ENCODE measurements at regions not wholly inside any gene's neighbourhood (a gene's known extent, or its start where the extent isn't known, plus 50 kb on each side); places are given as distances from the start of the nearest gene placed in this dataset.

DNA sequence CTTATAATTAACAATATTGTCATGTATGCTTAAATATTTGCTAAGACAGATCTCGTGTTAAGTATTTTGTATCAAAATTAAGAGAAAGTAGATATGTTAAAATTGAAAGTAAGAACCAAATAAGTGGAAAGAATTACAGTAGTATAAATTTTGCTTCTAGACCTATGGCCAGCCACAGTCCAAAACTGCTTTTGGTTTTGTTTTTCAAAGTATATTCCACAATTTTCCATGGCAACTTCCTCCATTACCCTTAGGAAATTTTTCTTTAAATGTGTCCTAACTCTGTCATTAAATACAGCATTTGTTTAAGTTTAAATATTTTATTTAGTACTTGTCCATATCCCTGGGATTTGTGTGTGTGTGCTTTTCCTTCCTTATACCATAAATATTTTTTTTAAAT lies 689.0 kb downstream of the DIAPH3 start:
- Histone ChIP-seq H3K9me3 (no peaks in the 10 kb centered on the region), H3K4me3 (no peak overlapping the region), H3K27ac (no peak overlapping the region), H3K4me1 (no peaks in the 10 kb centered on the region), H3K36me3 (no peaks in the 10 kb centered on the region), H3K27me3 (no peaks in the 10 kb centered on the region)
- intact Hi-C loops (cut with DNase I) = no loop called here
- DNase-seq (no peak), ATAC-seq (no peak)
- TF ChIP-seq, protein P1, sequence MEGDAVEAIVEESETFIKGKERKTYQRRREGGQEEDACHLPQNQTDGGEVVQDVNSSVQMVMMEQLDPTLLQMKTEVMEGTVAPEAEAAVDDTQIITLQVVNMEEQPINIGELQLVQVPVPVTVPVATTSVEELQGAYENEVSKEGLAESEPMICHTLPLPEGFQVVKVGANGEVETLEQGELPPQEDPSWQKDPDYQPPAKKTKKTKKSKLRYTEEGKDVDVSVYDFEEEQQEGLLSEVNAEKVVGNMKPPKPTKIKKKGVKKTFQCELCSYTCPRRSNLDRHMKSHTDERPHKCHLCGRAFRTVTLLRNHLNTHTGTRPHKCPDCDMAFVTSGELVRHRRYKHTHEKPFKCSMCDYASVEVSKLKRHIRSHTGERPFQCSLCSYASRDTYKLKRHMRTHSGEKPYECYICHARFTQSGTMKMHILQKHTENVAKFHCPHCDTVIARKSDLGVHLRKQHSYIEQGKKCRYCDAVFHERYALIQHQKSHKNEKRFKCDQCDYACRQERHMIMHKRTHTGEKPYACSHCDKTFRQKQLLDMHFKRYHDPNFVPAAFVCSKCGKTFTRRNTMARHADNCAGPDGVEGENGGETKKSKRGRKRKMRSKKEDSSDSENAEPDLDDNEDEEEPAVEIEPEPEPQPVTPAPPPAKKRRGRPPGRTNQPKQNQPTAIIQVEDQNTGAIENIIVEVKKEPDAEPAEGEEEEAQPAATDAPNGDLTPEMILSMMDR (IDR thresholded peaks at IDR 0.05) = no peak

DNA sequence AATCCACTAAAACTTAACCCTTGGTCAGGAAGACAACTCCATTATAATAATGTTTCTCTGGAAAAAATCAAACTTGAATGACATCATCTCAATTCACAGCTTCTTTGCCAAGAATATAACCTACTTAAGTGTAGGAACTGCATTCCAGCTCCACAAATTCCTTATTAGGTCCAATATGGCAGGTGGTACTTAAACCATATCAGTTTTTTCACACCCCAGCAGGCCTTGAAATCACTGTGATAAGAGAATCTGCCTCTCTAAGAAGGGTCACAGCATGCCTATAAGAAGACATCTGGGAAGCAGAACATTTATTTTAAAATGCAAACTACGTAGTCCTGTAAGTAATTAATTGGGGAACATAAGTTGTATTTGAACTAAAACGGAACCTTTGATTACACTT lies 687.8 kb downstream of the DIAPH3 start:
- no peaks in the 10 kb centered on the region for H3K9me3 ChIP-seq

DNA sequence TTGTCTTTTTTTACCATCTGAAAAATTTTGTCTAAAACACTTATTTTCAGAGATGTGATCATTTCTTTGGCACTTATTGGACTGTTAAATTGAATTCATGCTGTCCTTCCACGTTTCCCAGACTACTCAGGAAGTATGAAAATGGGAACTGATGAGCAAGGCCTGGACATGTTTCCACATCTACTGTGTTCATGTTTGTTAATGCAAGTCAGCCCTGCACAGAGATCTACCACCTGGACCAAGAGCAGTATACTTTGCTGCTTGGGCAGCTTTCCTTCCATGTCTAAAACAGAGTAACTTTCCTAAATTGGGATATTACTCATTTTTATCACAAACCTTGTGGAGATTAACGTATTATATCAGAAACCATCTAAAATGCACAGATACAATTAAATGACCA lies 687.4 kb downstream of the DIAPH3 start:
- Histone ChIP-seq H3K27me3 (no peaks in the 10 kb centered on the region), H3K27ac (no peak overlapping the region), H3K36me3 (no peaks in the 10 kb centered on the region), H3K9me3 (no peaks in the 10 kb centered on the region), H3K4me3 (no peak overlapping the region), H3K4me1 (no peaks in the 10 kb centered on the region)
- no peak for ATAC-seq
- intact Hi-C loops (cut with DNase I) = no loop called here
- TF ChIP-seq, protein P1 (IDR thresholded peaks at IDR 0.05) = no peak
- DNase-seq = no peak

More for the DNA sequence above, 687.8 kb downstream of the DIAPH3 start:
- Histone ChIP-seq H3K27me3 (no peaks in the 10 kb centered on the region), H3K4me3 (no peak overlapping the region), H3K27ac (no peak overlapping the region), H3K4me1 (no peaks in the 10 kb centered on the region), H3K36me3 (no peaks in the 10 kb centered on the region)
- intact Hi-C loops (cut with DNase I) = no loop called here
- TF ChIP-seq, protein P1 (IDR thresholded peaks at IDR 0.05) = no peak
- ATAC-seq (no peak), DNase-seq (no peak)

DNA sequence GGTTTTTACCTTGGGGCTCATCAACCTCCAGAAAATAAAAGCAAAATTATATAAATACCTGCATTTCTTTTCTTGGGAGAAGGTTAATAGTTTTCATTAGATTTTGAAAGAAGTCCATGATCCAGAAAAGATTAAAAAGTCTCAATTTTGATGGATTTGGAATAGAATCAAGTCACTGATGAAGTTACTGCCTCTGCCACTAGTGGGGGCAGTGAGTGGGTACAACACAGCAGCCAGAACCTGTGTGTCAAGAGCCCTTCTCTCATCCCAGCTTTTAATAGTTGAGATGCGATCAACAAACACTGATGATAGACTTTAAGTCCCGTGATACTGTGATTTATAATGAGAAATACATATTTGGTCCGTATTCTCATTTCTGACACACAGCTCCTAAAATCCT lies 686.7 kb downstream of the DIAPH3 start:
- H3K27ac ChIP-seq = no peak overlapping the region
- H3K27me3 ChIP-seq = no peaks in the 10 kb centered on the region
- H3K4me1 ChIP-seq = no peaks in the 10 kb centered on the region
- H3K4me3 ChIP-seq = no peak overlapping the region
- DNase-seq = no peak
- intact Hi-C loops (cut with DNase I) = no loop called here
- no peaks in the 10 kb centered on the region for H3K36me3 ChIP-seq
- H3K9me3 ChIP-seq = no peaks in the 10 kb centered on the region
- TF ChIP-seq, protein P1 (IDR thresholded peaks at IDR 0.05) = no peak
- ATAC-seq = no peak

DNA sequence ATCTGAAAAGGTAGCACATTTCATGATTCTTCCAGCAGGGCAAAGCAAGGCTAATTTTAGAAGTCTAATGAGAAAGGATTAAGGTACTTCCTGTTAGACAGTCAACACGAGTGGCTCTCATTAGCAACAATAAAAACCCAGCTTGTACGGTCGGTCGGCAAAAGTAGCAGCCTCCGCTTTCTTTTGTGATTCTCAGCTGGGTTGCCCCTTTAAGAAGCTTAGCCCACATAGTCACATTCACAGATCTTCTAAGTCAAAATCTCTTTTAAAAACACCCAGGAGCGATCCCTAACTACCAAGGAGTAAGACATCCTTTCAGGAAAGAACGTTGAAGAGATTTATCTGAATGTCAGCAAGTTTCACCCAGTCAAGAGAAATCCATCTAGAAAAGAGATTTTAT lies 684.8 kb downstream of the DIAPH3 start:
- H3K36me3 ChIP-seq = no peaks in the 10 kb centered on the region
- no peak for DNase-seq
- TF ChIP-seq, protein P1 (IDR thresholded peaks at IDR 0.05) = no peak
- no peaks in the 10 kb centered on the region for H3K27me3 ChIP-seq
- no peak for ATAC-seq
- peaks cover 3% of the 10 kb centered on the region for H3K4me1 ChIP-seq
- no peaks in the 10 kb centered on the region for H3K9me3 ChIP-seq
- H3K4me3 ChIP-seq = no peak overlapping the region
- intact Hi-C loops (cut with DNase I) = no loop called here
- H3K27ac ChIP-seq = no peak overlapping the region

DNA sequence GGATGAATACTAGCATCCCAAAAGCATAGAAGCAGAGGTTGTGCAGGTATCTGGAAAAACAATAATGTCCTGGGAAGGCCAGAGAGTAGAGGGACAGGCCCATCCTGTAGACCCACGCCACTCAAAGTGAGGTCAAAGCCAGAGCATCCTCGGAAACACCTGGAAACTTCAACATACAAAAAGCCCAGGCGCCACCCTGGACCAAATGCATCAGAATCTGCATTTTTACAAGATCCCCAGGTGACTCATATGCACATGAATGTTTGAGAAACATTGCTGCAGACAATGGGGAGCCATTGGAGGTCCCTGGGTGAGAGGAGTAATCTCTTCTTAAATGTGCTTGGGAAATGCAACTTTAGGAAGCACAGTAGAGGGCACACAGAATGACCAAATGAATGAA lies 684.1 kb downstream of the DIAPH3 start:
- no peak overlapping the region for H3K4me3 ChIP-seq
- H3K36me3 ChIP-seq = no peaks in the 10 kb centered on the region
- no peak for DNase-seq
- H3K4me1 ChIP-seq = peaks cover 10% of the 10 kb centered on the region
- no peak for ATAC-seq
- no peak overlapping the region for H3K27ac ChIP-seq
- H3K9me3 ChIP-seq = no peaks in the 10 kb centered on the region
- intact Hi-C loops (cut with DNase I) = no loop called here
- TF ChIP-seq, protein P1 (IDR thresholded peaks at IDR 0.05) = no peak
- no peaks in the 10 kb centered on the region for H3K27me3 ChIP-seq

Data from upper lobe of right lung (tissue), 1 donor.